HG03064 (cell line): ENCODE measurements at regions not wholly inside any gene's neighbourhood (a gene's known extent, or its start where the extent isn't known, plus 50 kb on each side); places are given as distances from the start of the nearest gene placed in this dataset.
A peak's percentile ranks its signal among the peaks of the same experiment; 100 is the strongest.

Source experiments
- ATAC-seq: cut with Tn5 transposase; IDR thresholded peaks from one replicate; pipeline ENCODE4 v1.9.1; 2021; ENCODE audit warnings: low read depth; ENCODE audit not compliant: unreplicated experiment

DNA sequence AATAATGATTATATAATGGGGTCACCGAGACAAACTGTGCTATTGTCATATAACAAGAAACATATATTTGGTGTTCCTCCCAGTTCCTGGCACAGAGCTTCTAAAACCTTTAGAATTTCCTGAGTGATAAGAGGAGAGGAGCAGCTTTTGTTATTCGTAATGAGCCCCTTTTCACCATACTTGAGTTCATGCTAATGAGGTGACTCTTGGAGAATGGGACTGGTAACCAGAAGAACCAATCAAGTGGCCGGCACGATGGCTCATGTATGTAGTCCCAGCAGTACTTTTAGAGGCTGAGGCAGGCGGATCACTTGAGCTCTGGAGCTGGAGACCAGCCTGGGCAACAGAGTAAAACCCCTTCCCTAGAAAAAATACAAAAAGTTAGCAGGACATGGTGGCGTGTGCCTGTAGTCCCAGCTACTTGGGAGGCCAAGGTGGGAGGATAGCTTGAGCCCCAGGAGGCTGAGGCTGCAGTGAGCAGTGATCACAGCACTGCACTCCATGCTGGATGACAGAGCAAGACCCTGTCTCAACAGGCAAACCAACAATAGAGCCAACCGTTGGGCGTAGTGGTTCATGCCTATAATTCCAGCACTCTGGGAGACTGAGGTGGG lies 62.7 kb upstream of the FTH1 start:
- no peak for ATAC-seq

DNA sequence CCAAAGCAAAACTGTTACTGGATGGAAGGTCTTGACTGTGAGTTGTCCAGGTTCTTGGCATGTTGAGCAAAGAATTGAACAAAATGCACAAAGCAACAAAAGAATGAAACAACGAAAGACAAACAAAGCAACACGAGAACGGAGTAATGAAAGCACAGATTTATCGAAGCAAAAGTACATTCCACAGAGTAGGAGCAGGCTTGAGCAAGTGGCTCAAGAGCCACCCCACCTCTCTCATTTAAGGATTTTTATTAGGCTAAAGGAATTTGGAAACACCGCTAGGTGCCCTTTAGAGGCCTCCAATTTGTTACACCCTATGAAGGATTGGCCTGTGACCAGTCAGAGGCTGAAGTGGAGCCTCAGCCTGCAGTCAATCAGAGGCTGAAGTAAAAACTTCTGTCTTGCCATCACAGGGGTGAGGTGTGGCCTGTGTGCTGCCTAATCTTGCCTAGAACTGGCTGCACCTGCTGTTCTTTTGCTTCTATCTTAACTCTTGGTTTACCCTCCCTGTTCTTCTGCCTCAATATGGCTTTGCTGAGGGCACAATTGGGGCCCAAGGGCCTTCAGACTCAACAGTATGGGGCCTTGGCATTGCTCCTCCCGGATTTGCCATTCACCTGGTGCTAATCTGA lies 59.4 kb upstream of the FTH1 start:
- ATAC-seq = no peak

DNA sequence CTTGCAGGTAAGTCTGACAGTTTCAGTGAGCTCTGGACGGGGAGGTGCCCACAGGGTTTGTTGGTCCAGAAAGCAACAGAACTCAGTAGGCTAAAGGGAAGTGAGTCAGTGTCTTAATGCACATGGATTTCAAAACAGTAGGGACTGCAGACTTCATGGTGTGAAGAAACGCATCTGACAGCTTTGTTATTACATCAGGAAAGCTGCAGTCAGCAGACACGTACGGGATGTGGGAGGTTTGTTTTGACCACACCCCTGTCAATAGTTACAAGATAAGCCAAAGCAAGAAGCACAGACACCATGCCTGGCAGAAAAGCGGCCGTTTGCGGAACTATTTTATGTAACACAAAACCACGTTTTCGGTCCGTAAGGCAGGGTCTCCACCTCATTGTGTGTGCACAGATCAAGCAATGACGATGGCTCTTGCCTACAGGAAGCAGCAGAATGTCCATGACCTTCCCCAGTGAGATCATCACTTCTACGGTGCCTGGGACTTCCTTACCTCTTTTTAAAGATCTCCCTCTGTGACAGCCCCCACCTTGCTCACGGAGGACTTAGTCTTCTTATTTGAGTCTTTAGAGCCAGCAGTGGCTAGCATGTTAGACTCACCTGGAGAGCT lies 58.2 kb upstream of the FTH1 start:
- peak; percentile 81 for ATAC-seq

GRCh38 chr11:62024936-62025486 lies 57.6 kb upstream of the FTH1 start:
- peak; percentile 41 for ATAC-seq

DNA sequence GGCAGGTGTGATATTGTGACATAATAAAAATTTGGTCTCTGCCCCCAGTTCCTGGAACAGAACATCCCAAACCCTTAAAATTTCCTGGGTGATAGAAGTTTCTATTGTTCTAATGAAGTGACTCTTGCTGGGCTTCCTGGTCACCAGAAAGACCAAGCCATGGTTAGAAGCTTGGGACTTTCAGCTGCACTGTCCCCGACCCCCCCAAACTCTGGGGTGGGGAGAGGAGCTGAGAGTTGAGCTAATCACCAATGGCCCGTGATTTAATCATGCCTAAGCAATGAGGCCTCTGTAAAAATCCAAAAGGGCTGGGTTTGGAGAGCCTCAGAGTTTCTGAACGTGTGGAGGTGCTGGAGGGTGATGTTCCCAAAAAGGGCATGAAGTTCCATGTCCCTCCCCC lies 54.8 kb upstream of the FTH1 start:
- no peak for ATAC-seq

- ATAC-seq = no peak
Observed at GRCh38 chr11:62020661-62021060, 53.2 kb upstream of the FTH1 start.

DNA sequence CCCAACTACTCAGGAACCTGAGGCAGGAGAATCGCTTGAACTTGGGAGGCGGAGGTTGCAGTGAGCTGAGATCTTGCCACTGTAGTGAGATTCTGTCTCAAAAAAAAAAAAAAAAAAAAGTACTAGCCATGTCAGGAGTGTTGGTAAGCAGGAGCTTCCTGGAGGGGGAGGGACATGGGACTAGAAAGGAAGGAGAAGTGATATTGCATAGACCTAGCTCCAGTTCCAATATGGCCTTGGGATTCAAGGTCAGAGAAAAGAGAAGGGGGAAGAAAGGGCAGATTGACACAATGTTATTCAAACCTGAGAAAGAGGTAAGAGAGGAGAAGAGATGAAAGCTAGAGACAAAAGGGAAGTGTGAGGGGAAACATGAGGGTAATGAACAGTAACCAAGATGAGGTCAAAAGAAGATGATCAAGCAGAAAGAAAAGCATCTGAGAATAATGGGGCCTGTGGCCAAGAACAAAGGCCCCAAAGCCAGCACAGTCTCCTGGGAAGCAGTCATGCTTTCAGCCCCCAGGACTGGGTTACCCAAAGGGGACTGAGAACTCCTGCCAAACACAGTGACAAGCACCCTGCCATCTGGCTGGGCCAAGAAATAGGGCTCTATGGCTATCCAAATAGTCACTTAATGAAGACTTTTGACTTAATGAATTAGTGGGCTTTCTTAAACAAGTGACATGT lies 51.7 kb upstream of the FTH1 start:
- no peak for ATAC-seq

- ATAC-seq = no peak
Observed at GRCh38 chr11:62017878-62018655, 50.6 kb upstream of the FTH1 start.
